SHP77 treated with DMSO at 0.1 percent for 48 hours (cell line): ENCODE measurements at regions not wholly inside any gene's neighbourhood (a gene's known extent, or its start where the extent isn't known, plus 50 kb on each side); places are given as distances from the start of the nearest gene placed in this dataset.

Source experiments
- DNase-seq: peaks from one replicate; lab custom pipeline; 2025; lab: John Stamatoyannopoulos, UW

GRCh38 chr7:17651863-17652385 lies 288.4 kb downstream of the SNX13 start:
- no peak for DNase-seq

DNA sequence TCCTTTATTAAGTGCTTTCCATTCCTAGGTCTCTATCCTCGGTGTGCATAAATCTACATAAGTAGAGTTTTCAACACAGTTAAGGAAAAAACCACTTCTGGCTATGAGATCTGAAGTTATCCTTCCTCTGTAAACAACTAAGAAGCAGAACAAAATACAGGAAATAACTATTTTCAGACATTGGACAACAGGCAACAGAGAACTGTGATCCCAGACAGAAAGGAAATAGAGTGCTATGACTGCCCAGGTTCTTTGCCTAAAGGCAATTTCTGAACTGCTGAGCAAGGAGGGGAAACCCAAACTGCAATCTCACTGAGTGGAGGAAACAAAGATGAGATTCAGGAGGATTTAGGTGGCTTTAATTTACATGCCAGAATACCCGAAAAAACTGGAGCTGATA lies 285.4 kb downstream of the SNX13 start:
- no peak for DNase-seq

DNA sequence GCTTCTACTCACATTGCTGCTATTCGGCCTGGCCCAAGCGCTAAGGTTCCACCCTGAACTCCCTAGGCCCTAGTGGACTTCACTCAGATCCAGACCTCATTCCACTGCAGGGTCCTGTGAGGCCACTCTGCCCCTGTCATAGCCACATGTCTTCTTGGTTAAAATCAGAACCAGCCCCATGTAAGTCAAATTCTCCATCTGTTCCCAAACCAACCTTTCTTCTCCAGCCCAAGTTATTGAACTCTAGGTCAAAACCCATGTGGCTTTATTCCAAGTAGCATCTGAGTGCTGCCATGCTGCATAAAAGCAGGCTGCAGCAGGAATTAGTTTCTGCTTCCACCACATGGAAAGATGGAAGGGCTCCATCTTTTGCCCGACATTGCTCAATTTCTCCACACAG lies 281.2 kb downstream of the SNX13 start:
- no peak for DNase-seq

DNA sequence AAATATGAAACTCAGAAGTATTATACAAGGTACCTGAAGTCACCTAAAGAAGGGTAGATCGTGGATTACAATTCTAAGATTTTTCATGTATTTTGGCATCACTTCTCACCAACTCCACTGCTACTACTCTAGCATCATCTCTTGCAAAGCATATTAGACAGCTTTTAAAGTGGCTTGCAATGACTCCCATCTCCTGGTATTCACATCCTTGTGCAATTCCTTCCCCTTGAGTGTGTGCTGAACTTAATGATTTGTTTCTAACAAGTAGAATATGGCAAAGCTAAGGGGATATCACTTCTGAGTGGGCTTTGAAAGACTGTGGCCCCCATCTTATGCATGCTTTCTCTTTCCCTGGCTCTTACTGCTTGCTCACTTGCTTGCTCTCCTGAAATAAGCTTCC lies 280.2 kb downstream of the SNX13 start:
- DNase-seq = no peak

- DNase-seq = no peak
Observed at GRCh38 chr7:17661982-17662585, 278.2 kb downstream of the SNX13 start.

DNA sequence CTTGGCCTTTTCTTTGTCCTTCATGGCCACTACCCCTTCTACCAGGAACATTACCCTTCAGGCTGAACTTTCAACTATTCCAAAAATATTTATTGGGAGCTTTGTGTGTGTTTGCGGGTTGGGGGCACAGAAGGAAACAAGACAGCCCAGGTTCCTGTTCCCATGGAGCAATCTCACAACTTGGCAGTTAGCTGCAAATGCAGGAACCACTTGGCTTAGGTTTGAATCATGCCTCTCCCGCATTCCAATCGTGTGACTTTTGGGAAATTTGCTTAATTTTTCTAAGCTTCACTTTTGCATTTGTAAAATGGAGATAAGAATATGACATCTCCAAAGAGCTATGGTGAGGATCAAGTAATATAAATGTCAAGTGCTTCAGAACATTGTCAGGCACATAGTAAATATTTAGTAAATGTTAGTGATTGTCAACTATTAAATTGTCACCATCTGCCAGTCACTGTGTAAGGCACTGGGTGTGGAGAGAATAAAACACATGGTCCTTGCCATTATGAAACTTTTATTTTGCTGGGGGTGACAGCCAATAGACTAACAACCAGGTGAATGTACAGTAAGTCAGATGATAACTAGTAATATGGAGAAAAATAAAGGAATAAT lies 277.1 kb downstream of the SNX13 start:
- no peak for DNase-seq

DNA sequence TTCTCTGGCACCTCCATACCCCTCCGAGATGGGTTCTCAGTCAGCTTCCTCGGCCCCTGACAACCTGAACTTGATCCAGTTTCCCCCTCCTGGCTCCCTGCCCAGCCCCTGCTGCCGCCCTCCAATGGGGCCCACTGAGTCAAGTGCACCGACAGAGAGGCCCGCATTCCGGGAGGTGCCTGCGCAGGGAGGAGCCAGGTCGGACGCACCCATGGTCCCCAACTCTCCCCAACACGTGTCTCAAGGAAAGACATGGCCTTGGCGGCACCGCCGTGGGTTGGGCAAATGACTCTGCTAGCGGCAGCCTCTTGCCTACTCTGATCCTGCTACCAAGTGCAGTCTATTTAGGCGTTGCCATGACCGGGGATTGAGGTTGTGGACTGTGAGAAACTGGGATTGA lies 275.3 kb downstream of the SNX13 start:
- no peak for DNase-seq

DNA sequence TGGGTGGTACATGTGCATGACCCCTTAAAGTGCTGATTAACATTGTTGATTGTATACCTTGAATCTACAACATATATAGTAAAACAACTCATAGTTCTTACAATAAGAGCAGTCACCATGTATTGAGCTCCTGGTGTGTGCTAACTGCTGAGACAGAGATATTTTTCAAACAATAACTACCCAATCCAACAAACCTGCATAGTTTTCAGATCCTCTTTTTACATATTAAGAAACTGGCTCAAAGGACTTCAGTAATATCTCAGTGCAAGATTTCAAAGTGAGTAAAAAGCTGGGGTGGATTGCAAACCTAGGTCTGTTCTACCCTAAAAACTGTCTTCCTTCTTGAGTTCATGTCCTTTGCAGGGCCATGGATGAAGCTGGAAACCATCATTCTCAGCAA lies 272.2 kb downstream of the SNX13 start:
- DNase-seq = no peak

GRCh38 chr7:17669204-17669603 lies 271.1 kb downstream of the SNX13 start:
- DNase-seq = no peak

DNA sequence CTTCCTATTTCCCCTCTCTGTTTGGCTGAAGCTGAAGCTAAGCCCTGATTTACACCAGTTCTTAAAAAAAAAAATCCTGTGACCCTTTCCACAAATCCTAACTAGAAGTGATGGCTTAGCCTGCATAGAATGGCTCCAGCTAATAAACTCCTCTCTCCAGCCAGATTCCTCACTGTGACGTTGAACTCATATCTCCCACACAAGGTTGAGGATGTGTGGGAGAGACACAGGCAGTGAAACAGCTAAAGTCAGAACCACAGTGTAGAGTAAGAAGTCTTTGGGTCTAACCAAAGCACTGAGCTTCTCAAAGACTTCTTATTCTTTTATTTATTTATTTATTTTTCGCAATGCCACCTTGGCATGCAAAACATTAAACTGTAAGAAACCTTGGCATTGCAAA lies 268.3 kb downstream of the SNX13 start:
- DNase-seq = no peak

DNA sequence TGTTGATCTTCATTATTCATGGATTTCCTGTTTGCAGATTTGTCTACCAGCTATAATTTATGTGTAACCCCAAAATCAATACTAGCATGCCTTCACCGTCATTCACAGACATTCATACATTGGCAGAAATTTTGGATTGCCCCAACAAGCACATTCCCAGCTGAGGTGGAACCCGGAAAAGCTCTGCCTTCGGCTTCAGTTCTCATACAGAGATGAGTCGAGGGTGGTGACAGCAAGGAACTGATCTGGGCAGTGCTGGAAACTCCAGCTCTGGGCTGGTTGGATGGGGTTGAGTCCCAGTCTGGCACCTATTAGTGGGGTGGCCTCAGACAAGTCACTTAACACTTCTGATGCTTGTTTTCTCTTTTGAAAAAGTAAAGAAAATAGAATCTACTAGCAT lies 267.5 kb downstream of the SNX13 start:
- DNase-seq = no peak

GRCh38 chr7:17674166-17674942 lies 265.9 kb downstream of the SNX13 start:
- DNase-seq = no peak

GRCh38 chr7:17674943-17675608 lies 265.2 kb downstream of the SNX13 start:
- no peak for DNase-seq

GRCh38 chr7:17677408-17677807 lies 262.9 kb downstream of the SNX13 start:
- no peak for DNase-seq

- no peak for DNase-seq
Observed at GRCh38 chr7:17678896-17679295, 261.4 kb downstream of the SNX13 start.

- no peak for DNase-seq
Observed at GRCh38 chr7:17679458-17679857, 260.8 kb downstream of the SNX13 start.

- no peak for DNase-seq
Observed at GRCh38 chr7:17680026-17680425, 260.3 kb downstream of the SNX13 start.

- no peak for DNase-seq
Observed at GRCh38 chr7:17680943-17681351, 259.3 kb downstream of the SNX13 start.

- no peak for DNase-seq
Observed at GRCh38 chr7:17681965-17682364, 258.3 kb downstream of the SNX13 start.

DNA sequence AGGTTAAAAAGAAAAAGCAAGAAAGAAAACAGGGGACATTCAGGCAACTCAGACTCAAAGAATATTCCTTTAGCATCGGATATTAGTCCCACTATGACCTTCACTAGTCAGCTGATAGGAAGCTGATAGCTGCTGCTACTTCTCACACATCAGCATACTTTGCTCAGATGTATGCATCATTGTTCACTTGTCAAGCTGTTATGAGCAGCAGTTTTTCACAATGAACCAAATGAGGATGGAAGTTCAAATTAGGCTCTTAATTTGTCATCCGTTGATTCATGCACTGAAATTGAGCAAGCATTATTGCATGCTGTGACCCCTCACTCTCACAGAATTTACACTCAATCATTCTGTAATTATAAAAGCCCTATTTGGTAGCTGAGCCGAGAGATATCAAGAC lies 257.7 kb downstream of the SNX13 start:
- no peak for DNase-seq

GRCh38 chr7:17685141-17685540 lies 255.2 kb downstream of the SNX13 start:
- no peak for DNase-seq

DNA sequence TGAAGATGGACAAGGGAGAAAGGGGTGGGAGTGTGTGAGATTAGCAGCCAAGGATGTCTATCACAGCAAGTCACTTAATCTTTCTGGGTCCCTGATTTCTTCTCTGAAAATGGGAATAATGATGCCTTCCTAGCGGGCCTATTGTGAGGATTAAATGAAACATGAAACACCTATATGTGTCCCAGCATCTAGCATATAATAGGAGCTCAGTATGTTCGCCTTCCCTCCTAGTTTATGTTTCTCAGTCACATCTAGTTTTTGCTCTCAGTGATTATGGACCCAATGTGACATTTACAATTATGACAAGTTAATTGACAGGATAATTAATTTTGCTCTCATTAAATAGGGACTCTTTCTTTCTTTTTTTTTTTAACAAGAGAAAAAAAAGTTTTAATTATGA lies 252.9 kb downstream of the SNX13 start:
- DNase-seq = no peak
